SIG-M5 treated with dmso at 0.1 percent for 504 hours (cell line): ENCODE measurements at regions not wholly inside any gene's neighbourhood (a gene's known extent, or its start where the extent isn't known, plus 50 kb on each side); places are given as distances from the start of the nearest gene placed in this dataset.

Experiments
- DNase-seq: peaks from one replicate; lab custom pipeline; 2025; ENCODE audit not compliant: unreplicated experiment; lab: John Stamatoyannopoulos, UW

DNA sequence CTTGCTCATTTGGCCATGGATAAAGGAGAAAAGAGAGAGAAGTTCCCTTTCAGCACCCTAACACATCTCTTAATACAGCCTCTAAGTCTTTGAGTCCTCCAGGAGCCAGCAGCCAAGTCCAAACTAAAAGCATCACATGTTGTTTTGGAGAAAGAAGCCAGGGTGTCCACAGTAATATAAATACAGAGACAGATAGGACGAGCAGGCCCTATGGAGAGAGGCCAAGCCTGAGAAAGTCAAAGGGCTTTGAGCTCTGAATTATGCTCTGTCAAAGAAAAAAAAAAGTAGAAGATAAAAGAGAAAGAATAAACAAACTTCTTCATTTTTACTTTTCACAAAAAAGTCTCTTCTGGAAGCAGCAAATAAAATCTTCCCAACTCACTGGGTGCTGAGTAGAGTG lies 92.4 kb upstream of the THBS1 start:
- DNase-seq, result no peak

DNA sequence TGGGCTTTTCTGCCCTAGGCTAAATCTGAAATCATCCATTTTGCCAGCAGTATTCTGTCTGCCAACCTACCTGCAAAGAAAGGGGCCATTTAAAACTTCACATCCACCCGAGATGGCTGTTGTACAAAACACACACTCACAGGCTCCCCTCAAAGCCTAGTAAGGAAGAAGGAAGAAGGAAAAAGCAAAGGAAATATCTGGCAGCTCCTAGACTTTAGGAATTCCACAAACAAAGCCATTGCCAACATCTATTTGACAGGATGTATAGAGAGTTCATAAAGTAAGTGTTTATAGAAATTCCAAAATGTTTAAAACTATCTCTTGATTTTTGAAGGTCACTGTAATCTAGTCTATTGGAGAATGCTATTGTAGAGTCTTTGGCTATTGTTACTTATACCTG lies 91.9 kb upstream of the THBS1 start:
- DNase-seq, result no peak

DNA sequence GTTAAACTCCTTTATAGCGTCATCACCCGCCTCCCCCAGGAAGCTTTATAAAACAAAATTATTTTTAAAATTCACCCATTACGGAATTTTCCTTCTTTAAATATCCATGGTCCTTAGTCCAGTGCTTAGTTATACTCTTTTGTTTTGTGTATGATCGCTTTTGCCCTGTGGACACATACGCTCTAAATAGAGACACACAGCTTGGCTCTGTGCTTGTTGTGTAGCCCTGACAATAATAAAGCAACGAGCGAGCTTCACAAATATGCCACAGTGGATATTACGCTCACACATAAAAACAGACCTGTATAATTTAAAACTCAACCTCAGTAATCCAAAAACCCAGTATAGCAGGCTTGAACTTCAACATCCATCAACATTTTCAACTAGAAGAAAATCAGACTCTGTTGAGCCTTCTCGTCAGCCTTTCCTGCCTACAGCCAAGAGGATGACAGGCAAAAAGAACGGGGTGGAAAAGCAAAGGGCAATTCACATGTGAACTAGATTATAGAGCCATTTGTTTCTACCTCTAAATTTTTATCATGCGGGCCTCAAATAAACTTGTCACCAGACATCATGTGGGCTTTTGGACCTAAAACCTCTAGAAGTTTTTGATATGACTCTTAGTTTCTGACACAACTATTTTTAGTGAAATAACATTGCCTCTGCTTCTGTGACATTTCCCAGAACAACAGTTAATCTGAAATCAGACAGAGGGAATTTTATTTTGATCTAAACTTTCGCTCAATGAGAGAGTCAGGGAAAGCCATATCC lies 89.6 kb upstream of the THBS1 start:
- no peak for DNase-seq

DNA sequence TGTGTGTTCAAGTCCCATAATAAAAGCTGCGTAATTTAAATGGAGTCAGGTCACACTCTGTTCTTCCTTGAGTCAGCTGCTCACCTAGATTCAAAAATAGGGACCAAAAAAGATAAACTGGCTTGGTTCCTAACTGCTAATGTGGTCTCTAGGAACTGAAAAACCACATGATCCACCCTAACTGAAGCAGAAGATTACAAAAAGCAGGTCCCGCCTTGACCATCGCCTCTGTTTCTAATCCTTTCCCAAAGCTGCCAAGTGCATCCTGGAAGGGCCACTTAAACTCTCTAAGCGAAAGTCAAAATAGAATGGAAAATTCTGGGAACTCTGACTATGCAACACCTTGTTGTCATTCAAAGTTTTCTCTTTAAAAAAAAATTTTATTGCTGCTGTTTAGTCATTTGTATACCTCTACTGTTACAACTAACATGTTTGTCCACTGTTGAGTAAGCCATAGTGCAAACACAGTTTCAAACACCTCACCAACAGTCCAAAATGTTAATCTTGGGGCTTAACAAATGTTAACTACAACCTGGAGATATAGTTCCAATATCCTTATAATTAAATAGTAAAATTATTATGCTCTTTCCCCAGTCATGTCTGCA lies 88.9 kb upstream of the THBS1 start:
- no peak for DNase-seq

DNA sequence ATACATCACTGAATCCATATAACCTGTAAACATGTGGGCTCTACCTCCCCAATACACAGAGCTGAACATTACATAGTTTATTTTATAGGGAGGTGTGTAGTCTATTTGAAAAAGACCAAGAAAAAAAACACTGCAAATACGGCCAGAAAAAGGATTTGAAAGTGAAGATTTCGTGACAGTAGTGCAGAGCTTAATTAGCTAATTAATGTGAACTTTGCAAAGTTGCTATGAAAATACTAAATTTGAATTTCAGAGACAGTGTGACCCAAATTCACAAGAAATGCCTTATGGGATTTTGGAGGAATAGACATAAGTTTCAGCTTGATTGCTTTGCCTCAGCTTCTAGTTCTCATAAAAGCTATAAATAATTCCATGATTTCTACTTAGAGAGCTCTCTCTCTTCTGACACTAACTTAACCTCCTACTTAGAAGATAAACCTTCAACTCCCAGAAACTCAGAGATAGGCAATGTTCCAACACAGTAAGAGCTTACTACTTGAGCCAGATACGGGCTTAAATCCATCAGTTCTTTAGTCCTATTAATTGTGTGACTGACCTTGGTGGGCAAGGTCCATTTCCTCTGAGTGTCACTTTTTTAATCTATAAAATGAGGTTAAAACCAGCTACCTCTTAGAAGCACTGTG lies 87.3 kb upstream of the THBS1 start:
- no peak for DNase-seq

DNA sequence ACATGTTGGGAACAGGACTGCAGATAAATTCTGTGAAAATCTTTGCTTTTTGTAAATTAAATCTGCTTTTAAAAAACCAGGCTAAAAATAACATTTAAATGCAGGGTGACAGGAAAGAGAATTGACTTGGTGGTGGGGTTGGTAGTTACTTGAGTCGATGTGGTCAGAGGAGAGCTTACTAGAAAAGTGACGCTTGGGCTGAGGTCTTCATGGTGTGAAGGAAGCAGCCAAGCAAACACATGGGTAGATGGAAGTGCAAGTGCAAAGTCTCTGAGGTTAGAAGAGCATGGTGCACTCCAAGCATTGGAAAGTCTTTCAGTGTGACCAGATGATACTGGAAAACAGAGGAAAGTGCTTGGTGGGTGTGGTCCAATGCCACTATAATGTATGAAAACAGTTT lies 86.4 kb upstream of the THBS1 start:
- DNase-seq, result no peak

DNA sequence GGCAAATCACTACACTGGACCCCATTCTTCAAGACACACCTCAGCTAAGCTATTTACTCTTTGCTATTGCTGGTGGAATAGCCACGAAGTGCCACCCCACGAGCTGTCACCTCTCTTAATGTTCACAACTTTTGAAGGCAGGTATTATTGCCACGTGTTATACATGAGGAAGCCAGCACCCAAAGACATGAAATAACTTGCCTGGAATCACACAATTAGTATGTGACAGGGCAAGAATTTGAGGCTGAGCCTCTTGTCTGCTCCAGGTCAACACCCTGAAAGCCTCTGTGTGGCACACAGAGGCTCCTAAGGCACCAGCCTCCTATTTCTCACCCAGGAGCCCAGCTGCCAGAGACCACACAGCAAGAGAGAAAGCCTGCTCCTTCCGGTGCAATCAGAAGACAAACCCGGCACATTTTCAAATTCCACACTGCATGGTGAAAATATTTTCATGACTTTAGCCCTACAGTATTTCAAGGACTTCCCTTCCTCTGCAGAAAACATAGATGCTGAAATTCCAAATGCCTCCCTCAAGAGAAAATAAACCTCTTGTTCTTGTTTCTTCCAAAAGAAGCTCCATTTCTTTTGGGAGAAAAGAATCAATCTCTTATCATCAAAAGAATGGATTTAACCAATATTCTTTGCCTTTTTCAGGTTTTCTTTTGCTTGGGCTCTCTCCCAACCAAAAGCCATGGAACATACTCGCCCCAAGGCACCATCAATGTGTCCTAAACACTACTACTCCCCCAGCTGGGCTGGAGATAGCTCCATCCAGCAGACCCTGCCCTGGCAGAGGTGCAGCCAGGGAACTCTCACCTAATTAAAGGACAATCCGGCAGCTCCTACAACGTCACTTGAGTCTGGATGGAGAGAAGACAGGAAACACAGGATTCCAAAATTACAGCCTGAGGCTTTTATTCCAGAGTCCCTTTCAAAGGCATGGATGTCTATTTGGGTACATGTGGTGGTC lies 84.7 kb upstream of the THBS1 start:
- DNase-seq, result no peak

DNA sequence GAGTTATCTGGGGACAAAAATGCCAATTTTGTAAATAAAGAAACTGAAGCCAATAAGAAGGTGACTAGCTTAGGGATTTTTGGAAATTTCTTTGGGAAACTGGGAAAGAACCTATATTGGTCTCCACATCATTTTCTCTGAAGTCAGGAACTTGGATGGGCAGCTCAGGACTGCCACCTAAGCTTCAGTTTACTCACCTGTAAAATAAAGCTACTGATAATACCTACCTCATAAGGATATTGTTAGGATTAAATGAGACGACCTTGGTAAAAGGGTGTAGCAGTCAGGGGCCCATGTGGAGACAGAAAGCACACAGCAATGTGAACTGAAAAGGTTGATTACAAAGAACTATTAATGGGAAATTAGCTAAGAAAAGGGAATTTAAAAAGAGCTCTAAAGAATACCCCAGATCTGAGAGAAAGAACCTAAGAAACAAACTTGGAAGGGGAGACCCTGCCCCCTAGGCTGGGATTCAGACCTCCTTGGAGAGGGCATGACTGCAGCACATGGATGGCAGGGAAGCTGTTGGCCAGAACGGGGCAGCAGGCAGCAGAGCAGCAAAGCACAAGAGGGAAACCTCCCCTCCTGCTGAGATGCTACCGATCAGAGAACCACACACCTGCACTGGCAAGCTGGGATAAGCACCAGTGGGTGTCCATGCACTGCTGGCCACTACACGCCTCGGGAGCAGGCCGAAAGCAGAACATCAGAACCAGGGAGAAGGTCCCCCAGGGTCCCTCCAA lies 83.7 kb upstream of the THBS1 start:
- no peak for DNase-seq

DNA sequence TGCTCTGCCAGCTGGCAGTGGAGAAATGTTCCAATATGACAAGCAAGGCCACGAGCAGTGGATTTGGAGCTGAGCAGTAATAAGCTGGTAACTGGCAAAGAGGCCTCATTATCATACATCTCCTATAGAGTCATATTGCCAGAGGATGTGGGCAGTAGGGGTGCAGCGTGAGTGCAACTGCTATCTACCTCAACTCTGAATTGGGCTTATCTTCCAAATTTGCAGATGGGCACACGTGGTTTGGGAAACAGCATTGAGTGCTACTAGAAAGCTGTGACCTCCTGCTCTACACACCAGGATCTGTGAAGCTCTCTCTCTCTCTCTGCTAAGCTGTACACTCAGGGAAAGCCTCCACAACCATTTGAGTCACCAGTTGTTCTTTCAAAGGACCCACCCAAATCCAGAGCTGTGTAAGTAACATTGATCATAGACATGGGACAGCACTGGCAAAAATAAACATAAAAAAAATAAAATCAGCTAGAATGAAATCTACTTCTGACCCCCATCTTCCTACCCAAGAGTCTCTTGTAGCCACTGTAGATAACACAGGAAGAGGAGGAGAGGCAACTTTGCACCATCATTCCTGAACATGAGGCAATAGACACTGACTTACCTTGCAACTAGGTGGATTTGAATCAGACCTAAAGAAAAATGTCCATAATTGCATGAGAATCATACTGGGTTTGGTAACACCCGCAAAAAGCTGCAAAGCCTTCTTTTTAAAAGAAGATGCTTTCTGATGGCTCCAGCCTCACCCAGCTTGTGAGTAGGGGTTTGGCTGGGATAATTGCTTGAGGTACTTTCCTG lies 82.9 kb upstream of the THBS1 start:
- no peak for DNase-seq

DNA sequence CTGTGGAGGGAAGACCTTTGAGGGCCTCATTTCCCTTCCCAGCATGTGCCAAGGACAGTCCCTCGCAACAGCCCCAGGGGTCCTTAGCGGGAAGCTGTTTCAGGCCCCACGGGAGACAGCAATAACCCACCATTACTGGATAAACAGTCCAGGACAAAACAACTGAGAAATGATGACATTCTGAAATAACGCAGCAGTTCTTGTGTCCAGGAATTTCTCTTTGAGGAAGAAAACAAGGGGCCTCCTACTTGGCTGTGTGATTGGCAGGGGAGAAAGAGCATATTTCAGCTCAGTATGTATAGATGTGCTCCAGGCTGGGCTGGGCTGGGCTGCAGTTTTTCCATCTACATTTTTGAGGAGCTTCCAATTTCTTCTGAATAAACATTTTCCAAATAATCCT lies 82.2 kb upstream of the THBS1 start:
- DNase-seq, result no peak

DNA sequence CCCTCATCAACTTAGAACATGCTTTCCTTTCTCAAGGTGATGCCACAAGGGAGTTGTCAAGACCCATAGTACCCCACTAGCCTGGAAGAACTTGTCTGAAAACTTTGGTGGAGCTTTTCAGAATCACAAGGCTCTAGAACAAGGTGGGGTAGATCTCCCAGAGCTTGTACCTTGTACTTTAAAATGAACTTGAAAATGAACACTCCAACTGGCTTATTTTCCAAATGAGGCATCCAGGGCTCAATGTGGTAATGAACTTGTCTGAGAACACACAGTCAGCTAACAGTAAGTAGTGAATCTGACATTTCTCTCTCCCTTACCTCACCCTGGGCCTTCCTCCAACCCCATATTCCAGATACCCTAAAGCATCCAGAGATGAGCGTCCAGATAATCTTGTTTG lies 81.8 kb upstream of the THBS1 start:
- DNase-seq, result no peak

DNA sequence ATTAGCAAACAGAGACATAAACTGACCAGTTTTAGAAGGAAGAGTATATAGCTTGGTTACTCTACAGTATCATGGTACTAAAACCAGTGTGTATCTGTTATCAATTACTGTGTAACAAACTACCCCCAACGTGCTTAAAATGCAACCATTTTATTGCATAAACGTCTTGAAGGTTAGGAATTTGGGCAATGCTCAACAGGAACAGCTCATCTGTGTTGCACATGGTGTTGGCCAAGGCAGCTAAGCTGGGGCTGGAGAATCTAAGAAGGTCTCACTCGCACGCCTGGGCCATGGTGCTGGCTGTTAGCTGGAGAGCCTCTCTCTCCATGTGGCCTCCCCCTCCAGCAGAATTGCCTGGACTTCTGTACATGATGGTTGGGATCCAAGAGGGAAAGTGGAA lies 81.2 kb upstream of the THBS1 start:
- DNase-seq, result no peak

DNA sequence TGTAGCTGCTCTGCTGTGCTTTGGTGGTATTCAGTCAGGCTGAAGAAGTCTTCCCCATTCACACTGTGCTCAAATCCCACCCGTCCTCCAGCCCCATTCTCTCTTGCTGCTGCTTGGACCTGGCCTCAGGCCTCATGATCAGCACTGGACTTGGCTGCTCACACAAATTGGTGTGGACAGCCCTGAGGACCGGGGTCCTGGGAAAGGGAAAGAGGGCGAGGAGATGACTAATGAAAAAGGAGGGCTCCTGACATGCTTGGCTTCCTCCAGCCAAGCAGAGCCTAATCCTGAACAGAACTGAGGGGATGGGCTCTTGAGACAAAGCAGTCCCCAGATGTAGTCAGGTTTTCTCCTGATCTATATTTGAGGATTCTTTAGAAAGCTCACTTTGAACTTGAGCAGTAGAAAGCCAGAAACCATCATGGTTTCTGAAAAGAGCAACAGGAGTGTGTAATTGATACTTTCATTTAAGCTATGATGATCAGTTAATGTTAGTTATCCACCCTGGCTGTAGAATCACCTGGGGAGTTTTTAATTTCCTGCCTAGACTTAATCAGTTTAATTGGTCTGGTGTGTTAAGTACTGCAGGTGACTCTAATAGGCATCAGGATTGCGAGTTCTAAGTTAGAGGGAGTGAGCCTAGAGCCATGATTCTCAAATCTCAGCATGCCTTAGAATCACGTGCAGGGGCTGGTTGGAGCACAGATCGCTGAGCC lies 79.4 kb upstream of the THBS1 start:
- DNase-seq, result no peak

DNA sequence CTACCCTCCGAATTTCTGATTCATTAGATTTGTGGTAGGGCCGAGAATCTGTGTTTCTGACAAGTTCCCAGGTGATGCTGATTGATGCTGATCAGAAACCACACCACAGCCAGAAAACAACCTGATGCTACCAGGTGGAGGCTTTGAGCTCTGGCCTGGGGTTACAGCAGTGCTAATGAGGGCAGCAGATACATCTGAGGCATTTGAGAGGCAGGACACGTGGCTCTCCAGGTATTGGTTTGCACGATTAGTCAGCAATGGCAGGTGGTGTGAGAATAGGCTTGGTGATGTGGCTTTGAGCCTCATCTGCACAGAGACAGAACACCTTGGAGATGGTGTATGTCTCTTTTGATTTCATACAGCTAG lies 78.8 kb upstream of the THBS1 start:
- DNase-seq, result no peak

DNA sequence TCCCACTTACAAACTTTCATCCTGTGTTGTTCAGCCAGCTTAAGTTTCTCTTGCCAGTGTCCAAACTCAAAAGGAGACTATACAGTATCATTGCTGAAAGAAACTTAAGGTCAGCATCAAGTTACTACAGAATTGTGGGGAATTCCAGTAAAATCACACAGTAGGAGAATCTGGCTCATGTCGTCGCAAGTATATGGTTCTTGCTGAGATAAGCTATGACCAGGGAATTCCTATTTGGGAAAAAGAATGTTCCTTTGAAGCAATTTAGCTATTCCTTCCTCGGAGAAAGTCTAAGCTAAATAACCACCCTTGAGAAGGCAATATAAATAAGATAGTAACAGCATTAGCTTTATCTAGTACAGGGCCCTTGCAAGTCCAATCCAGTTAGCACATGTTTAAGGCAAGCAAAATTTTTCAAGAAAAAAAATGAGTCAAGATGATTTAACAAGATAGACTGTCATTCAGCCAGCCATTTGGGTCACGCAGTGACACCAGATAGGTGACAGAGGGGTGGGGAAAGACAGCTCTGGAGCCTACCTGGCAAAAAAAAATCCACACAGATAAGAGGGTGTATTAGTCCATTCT lies 78.2 kb upstream of the THBS1 start:
- DNase-seq, result no peak

DNA sequence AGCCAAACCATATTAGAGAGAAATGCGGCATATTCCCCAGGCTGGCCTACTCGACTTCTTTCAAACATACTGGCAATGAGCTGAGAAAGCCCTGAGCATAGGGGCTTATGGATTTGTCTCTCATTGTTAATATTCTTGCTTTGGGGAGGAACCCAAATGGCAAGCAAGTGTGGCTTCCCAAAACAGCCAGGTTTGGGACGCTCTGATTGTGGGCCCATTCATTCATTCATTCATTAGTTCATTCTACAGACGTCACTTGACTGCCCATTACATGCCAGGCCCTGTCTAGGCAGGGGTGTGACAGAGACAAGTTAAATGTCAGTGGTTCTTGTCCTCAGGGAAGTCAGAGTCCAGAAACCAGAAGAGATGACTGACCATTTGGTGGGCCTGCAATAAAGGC lies 77.4 kb upstream of the THBS1 start:
- no peak for DNase-seq

DNA sequence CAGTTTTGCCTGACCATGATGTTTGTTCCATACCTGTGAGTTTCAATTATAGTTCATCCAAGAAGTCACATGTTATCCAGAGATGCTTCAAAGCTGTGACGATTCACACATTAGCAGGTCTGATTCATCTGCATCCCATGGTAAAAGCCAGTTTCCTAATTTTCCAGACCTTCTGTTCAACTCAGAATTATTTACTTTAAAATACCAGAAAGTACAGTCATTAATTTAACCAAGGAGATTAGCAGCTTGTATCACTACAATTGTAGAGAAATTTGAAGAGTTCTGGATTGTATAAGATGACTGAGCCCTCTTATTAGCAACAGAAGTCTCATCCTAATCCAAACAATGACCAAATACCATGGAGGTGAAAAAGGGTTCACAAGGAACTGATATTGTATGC lies 76.1 kb upstream of the THBS1 start:
- DNase-seq, result no peak

DNA sequence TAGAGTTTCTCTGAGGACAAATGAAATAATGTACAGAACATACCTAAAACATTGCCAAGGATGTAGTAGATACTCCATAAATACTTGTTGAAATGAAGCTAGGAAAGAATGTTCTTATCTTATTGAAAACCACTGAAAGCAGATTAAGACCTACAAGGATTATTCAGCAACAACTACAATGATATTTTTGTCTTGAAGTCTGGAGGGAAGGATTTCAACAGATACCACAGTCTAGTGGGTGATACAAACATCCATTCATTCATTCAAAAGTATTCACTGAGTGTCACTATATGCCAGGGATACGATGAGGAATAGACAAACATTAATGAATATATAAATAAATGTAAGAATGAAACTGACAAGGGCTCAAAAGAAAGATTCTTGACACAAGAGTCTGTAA lies 74.7 kb upstream of the THBS1 start:
- DNase-seq, result no peak

DNA sequence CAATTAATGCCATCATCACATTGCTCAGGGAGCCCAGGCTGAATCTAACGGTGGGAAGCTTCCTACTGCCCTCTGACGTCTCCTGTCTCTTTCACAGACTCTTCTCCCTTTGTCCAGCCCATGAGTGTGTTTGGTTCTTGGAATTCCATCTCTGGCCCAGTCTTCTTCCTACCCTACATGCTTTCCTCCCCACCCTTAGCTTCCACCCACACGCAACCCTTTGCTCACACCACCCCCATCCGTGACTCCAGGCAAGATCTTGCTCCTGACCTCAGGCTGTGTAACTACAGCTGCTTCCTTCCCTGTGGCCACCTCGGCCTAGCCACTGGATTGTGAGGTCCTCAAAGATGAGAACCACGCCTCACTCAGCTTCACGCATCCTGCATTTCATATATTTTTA lies 72.3 kb upstream of the THBS1 start:
- DNase-seq, result no peak
